ENCODE measurements at regions not wholly inside any gene's neighbourhood (a gene's known extent, or its start where the extent isn't known, plus 50 kb on each side); places are given as distances from the start of the nearest gene placed in this dataset.

DNA sequence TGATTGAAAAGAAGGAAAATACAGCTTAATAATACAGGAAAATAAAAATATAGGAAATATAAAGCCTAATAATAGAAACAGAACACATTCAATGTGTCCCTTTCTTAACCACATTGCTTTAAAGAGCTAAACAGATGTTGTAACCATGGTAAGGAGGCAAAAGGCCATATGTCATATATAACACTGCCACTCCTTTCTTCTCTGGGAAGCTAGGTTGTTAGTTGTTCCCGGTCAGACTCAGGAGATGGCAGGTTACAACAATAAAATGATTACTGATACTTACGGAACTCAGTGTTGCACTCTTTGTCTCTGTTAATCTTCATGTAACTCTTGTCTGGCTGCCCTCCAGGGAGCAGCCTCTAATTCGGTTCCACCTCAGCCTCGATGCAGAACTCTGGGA lies 134.7 kb upstream of the PGR start:
- TF ChIP-seq, protein P1, sequence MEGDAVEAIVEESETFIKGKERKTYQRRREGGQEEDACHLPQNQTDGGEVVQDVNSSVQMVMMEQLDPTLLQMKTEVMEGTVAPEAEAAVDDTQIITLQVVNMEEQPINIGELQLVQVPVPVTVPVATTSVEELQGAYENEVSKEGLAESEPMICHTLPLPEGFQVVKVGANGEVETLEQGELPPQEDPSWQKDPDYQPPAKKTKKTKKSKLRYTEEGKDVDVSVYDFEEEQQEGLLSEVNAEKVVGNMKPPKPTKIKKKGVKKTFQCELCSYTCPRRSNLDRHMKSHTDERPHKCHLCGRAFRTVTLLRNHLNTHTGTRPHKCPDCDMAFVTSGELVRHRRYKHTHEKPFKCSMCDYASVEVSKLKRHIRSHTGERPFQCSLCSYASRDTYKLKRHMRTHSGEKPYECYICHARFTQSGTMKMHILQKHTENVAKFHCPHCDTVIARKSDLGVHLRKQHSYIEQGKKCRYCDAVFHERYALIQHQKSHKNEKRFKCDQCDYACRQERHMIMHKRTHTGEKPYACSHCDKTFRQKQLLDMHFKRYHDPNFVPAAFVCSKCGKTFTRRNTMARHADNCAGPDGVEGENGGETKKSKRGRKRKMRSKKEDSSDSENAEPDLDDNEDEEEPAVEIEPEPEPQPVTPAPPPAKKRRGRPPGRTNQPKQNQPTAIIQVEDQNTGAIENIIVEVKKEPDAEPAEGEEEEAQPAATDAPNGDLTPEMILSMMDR (IDR thresholded peaks at IDR 0.05) = no peak
- no peak for TF ChIP-seq POLR2A (IDR thresholded peaks at IDR 0.05)
- no peak for TF ChIP-seq POLR2AphosphoS5 (IDR thresholded peaks at IDR 0.05)

Data from prostate gland (tissue), 2 donors.